Ovary (tissue), 3 donors: ENCODE measurements at regions not wholly inside any gene's neighbourhood (a gene's known extent, or its start where the extent isn't known, plus 50 kb on each side); places are given as distances from the start of the nearest gene placed in this dataset.

Source experiments
- CTCF ChIP-seq, 3 donors: fragments of 450-650 bp in 2 of 3; fragments of 200-600 bp in 1 of 3; IDR thresholded peaks; one replicate each; pipeline versions ENCODE4 v1.5.1 to v1.8.0; 2016 to 2022; ENCODE audit warnings: antibody characterized with exemption in 3 of 3, mild to moderate bottlenecking in 1 of 3
- EP300 ChIP-seq: sonication (generic); formaldehyde crosslinking; IDR thresholded peaks from one replicate; pipeline ENCODE4 v1.6.1; 2017; ENCODE audit warnings: antibody characterized with exemption
- POLR2A ChIP-seq: fragments of 450-650 bp; IDR thresholded peaks from one replicate; pipeline ENCODE4 v1.6.1; 2017; ENCODE audit warnings: antibody characterized with exemption, mild to moderate bottlenecking, moderate library complexity
- donor health status: DM: no; HTN: no; CAD: no.

- TF ChIP-seq CTCF (IDR thresholded peaks at IDR 0.05), result no peak
- no peak for TF ChIP-seq POLR2A
- no peak for TF ChIP-seq EP300
Observed at GRCh38 chr6:144478483-144478882, 193.3 kb downstream of the UTRN start.
